Gastrocnemius medialis (tissue), 4 donors: ENCODE measurements at regions not wholly inside any gene's neighbourhood (a gene's known extent, or its start where the extent isn't known, plus 50 kb on each side); places are given as distances from the start of the nearest gene placed in this dataset.

Source experiments
- ATAC-seq, 2 donors: fragments of 150-250 bp; one replicate each; pipeline ENCODE4 v1.9.1; 2016
- DNase-seq, 2 donors: peaks; one replicate each; pipeline ENCODE4 v3.0.0-alpha.2; 2019
- H3K27ac ChIP-seq, 4 donors: fragments of 200-600 bp; sonication (generic); 1 replicate in 1 of 4; 2 replicates in 3 of 4; pipeline ENCODE4 v1.5.1; 2016 to 2018; ENCODE audit warnings: mild to moderate bottlenecking in 2 of 4, moderate library complexity in 1 of 4
- H3K27me3 ChIP-seq, 3 donors: fragments of 200-600 bp; sonication (generic) in 2 of 3; 1 replicate in 1 of 3; 2 replicates in 2 of 3; pipeline versions ENCODE4 v1.5.1 to v1.6.0; 2016 to 2019; ENCODE audit warnings: mild to moderate bottlenecking in 1 of 3, moderate library complexity in 1 of 3
- H3K36me3 ChIP-seq, 2 donors: fragments of 200-600 bp; sonication (generic) in 1 of 2; one replicate each; pipeline ENCODE4 v1.5.1; 2017 to 2018
- H3K4me1 ChIP-seq, 2 donors: fragments of 200-600 bp; sonication (generic) in 1 of 2; one replicate each; pipeline ENCODE4 v1.5.1; 2016 to 2017; ENCODE audit warnings: mild to moderate bottlenecking in 2 of 2
- H3K4me3 ChIP-seq, 4 donors: fragments of 200-600 bp; sonication (generic) in 3 of 4; 1 replicate in 1 of 4; 2 replicates in 3 of 4; pipeline ENCODE4 v1.5.1; 2016 to 2019; ENCODE audit warnings: mild to moderate bottlenecking in 2 of 4
- H3K9me3 ChIP-seq, 3 donors: fragments of 200-600 bp; sonication (generic) in 2 of 3; 1 replicate in 1 of 3; 2 replicates in 2 of 3; pipeline ENCODE4 v1.5.1; 2016 to 2019
- CTCF ChIP-seq, 5 experiments: fragments of 450-650 bp in 3 of 5; fragments of 200-600 bp in 2 of 5; sonication (generic) in 2 of 5; IDR thresholded peaks in 4 of 5; conservative IDR thresholded peaks in 1 of 5; 1 replicate in 4 of 5; 2 replicates in 1 of 5; pipeline ENCODE4 v1.5.1; 2016 to 2019; ENCODE audit warnings: antibody characterized with exemption in 5 of 5, mild to moderate bottlenecking in 3 of 5, moderate library complexity in 3 of 5
- POLR2A ChIP-seq, 2 donors: fragments of 450-650 bp; IDR thresholded peaks; one replicate each; pipeline ENCODE4 v1.6.1; 2017; ENCODE audit warnings: antibody characterized with exemption in 2 of 2, mild to moderate bottlenecking in 2 of 2, moderate library complexity in 2 of 2
- in situ Hi-C, 4 donors: fragments of 200-750 bp; cut with MboI; loops; one replicate each; pipeline versions ENCODE4 v1.15.0 to v1.8.0; 2017; ENCODE audit warnings: low sequenced_read_pairs in 4 of 4
- intact Hi-C: fragments of 100-400 bp; cut with DNase I; formaldehyde crosslinking; loops from one replicate; pipeline ENCODE4 v1.15.1; 2023; ENCODE audit warnings: low total_unique reads

GRCh38 chr2:126832014-126832413 is 66.7 kb upstream of the TEX51 start:
- intact Hi-C loops (no loop called here), in situ Hi-C loops (no loop called here)
- ATAC-seq = no peak
- Histone ChIP-seq H3K27me3 (no peaks in the 10 kb centered on the region), H3K27ac (no peak overlapping the region), H3K9me3 (no peaks in the 10 kb centered on the region), H3K4me1 (no peaks in the 10 kb centered on the region), H3K4me3 (no peak overlapping the region), H3K36me3 (no peaks in the 10 kb centered on the region)
- no peak for DNase-seq
- TF ChIP-seq CTCF (IDR thresholded peaks at IDR 0.05 in 4 of 5, conservative IDR thresholded peaks at IDR 0.05 in 1 of 5) (no peak), POLR2A (IDR thresholded peaks at IDR 0.05) (no peak)

GRCh38 chr2:126832757-126833156 is 65.9 kb upstream of the TEX51 start:
- Histone ChIP-seq H3K36me3 (no peaks in the 10 kb centered on the region), H3K9me3 (no peaks in the 10 kb centered on the region), H3K4me1 (no peaks in the 10 kb centered on the region), H3K27ac (no peak overlapping the region), H3K4me3 (no peak overlapping the region), H3K27me3 (no peaks in the 10 kb centered on the region)
- in situ Hi-C loops = no loop called here
- DNase-seq (no peak), ATAC-seq (no peak)
- intact Hi-C loops = no loop called here
- TF ChIP-seq CTCF (IDR thresholded peaks at IDR 0.05 in 4 of 5, conservative IDR thresholded peaks at IDR 0.05 in 1 of 5) (no peak), POLR2A (IDR thresholded peaks at IDR 0.05) (no peak)

GRCh38 chr2:126834006-126834659 is 64.6 kb upstream of the TEX51 start:
- no peak for ATAC-seq
- H3K36me3 ChIP-seq = no peaks in the 10 kb centered on the region
- no peak overlapping the region for H3K4me3 ChIP-seq
- in situ Hi-C loops = no loop called here
- no peak for TF ChIP-seq POLR2A (IDR thresholded peaks at IDR 0.05)
- TF ChIP-seq CTCF (IDR thresholded peaks at IDR 0.05 in 4 of 5, conservative IDR thresholded peaks at IDR 0.05 in 1 of 5) = no peak
- no peak for DNase-seq
- no peak overlapping the region for H3K27ac ChIP-seq
- no peaks in the 10 kb centered on the region for H3K27me3 ChIP-seq
- intact Hi-C loops = no loop called here
- no peaks in the 10 kb centered on the region for H3K9me3 ChIP-seq
- H3K4me1 ChIP-seq = no peaks in the 10 kb centered on the region

- no peaks in the 10 kb centered on the region for H3K4me1 ChIP-seq
- no peak overlapping the region for H3K4me3 ChIP-seq
- ATAC-seq = no peak
- no peaks in the 10 kb centered on the region for H3K27me3 ChIP-seq
- no peaks in the 10 kb centered on the region for H3K36me3 ChIP-seq
- no peak overlapping the region for H3K27ac ChIP-seq
- in situ Hi-C loops = no loop called here
- H3K9me3 ChIP-seq = no peaks in the 10 kb centered on the region
- no peak for DNase-seq
- TF ChIP-seq CTCF (IDR thresholded peaks at IDR 0.05 in 4 of 5, conservative IDR thresholded peaks at IDR 0.05 in 1 of 5) = no peak
- TF ChIP-seq POLR2A (IDR thresholded peaks at IDR 0.05) = no peak
- intact Hi-C loops = no loop called here
These were observed 63.4 kb upstream of the TEX51 start for GRCh38 chr2:126835261-126835660.

- no peaks in the 10 kb centered on the region for H3K27me3 ChIP-seq
- H3K4me3 ChIP-seq = no peak overlapping the region
- DNase-seq (no peak), ATAC-seq (no peak)
- no peaks in the 10 kb centered on the region for H3K36me3 ChIP-seq
- in situ Hi-C loops (no loop called here), intact Hi-C loops (no loop called here)
- no peaks in the 10 kb centered on the region for H3K9me3 ChIP-seq
- no peak overlapping the region for H3K27ac ChIP-seq
- TF ChIP-seq CTCF (IDR thresholded peaks at IDR 0.05 in 4 of 5, conservative IDR thresholded peaks at IDR 0.05 in 1 of 5) = no peak
- TF ChIP-seq POLR2A (IDR thresholded peaks at IDR 0.05) = no peak
- H3K4me1 ChIP-seq = no peaks in the 10 kb centered on the region
These were observed 62.9 kb upstream of the TEX51 start for GRCh38 chr2:126835831-126836230.
